Natural killer cell (primary cell): ENCODE measurements at regions not wholly inside any gene's neighbourhood (a gene's known extent, or its start where the extent isn't known, plus 50 kb on each side); places are given as distances from the start of the nearest gene placed in this dataset.

Source experiments
- ATAC-seq, 3 donors: fragments of 150-1000 bp in 2 of 3; fragments of 200-7000 bp in 1 of 3; cut with Tn5 transposase; 1 replicate in 1 of 3; 2 replicates in 2 of 3; pipeline ENCODE4 v1.10.0; 2021; ENCODE audit warnings: mild to moderate bottlenecking in 2 of 3, moderate library complexity in 2 of 3
- DNase-seq, 2 donors: peaks; one replicate each; pipeline versions ENCODE4 v3.0.0 to v3.0.0-alpha.2; 2013 to 2021; ENCODE audit warnings: mixed read lengths in 1 of 2
- H3K27ac ChIP-seq: one replicate; pipeline ENCODE4 v1.5.1; 2013; ENCODE audit warnings: mild to moderate bottlenecking, low read length
- H3K27me3 ChIP-seq: one replicate; pipeline ENCODE4 v1.6.1; 2013; ENCODE audit warnings: low read length; ENCODE audit not compliant: control insufficient read depth, insufficient read depth
- H3K36me3 ChIP-seq: one replicate; pipeline ENCODE4 v1.6.1; 2013; ENCODE audit warnings: low read length; ENCODE audit not compliant: control insufficient read depth, insufficient read depth
- H3K4me1 ChIP-seq: one replicate; pipeline ENCODE4 v1.6.1; 2013; ENCODE audit warnings: low read length; ENCODE audit not compliant: control insufficient read depth, insufficient read depth
- H3K4me3 ChIP-seq: one replicate; pipeline ENCODE4 v1.5.1; 2013; ENCODE audit warnings: low read length
- H3K9me3 ChIP-seq: one replicate; pipeline ENCODE4 v1.6.1; 2013; ENCODE audit warnings: low read length; ENCODE audit not compliant: control insufficient read depth, insufficient read depth
- H3K27ac Mint-ChIP-seq, 2 donors: one replicate each; pipeline ENCODE4 v1.8.0; 2022; ENCODE audit warnings: mild to moderate bottlenecking in 2 of 2, mixed read lengths in 2 of 2, moderate library complexity in 1 of 2
- H3K27me3 Mint-ChIP-seq, 2 donors: one replicate each; pipeline ENCODE4 v1.8.0; 2022; ENCODE audit warnings: low read depth in 2 of 2, mixed read lengths in 2 of 2
- H3K36me3 Mint-ChIP-seq: one replicate; pipeline ENCODE4 v1.8.0; 2022; ENCODE audit warnings: mixed read lengths
- H3K4me1 Mint-ChIP-seq, 2 donors: one replicate each; pipeline ENCODE4 v1.8.0; 2022; ENCODE audit warnings: mixed read lengths in 2 of 2
- H3K4me3 Mint-ChIP-seq: one replicate; pipeline ENCODE4 v1.8.0; 2022; ENCODE audit warnings: mild to moderate bottlenecking, moderate library complexity, mixed read lengths
- H3K9me3 Mint-ChIP-seq, 2 donors: one replicate each; pipeline ENCODE4 v1.8.0; 2022; ENCODE audit warnings: mixed read lengths in 2 of 2
- CTCF ChIP-seq: fragments of 200-600 bp; IDR thresholded peaks from one replicate; pipeline ENCODE4 v1.8.0; 2022; ENCODE audit warnings: antibody characterized with exemption
- WGBS: methylation state at CpG from one replicate; pipeline ENCODE4 v1.1.7; 2013; ENCODE audit warnings: missing lambda C conversion rate; ENCODE audit not compliant: insufficient coverage; 5-methylcytosine and 5-hydroxymethylcytosine counted together
- intact Hi-C: fragments of 100-400 bp; cut with micrococcal nuclease; formaldehyde crosslinking; loops from one replicate; pipeline ENCODE4 v1.14.2; 2022

GRCh38 chr13:105471673-105472072 lies 1063.8 kb downstream of the EFNB2 start:
- TF ChIP-seq CTCF: no peak
- DNase-seq: no peak
- Mint-ChIP-seq H3K27ac (no peak overlapping the region), H3K9me3 (peaks cover 0 to 3% of the 10 kb centered on the region in 2 donors), H3K4me3 (no peak overlapping the region), H3K4me1 (no peaks in the 10 kb centered on the region), H3K36me3 (no peaks in the 10 kb centered on the region), H3K27me3 (no peaks in the 10 kb centered on the region)
- H3K27ac ChIP-seq: no peak overlapping the region
- H3K4me1 ChIP-seq: no peaks in the 10 kb centered on the region
- no peaks in the 10 kb centered on the region for H3K9me3 ChIP-seq
- WGBS: 90% methylated on average over 3 of the region's 3 CpGs
- intact Hi-C loops: no loop called here
- no peaks in the 10 kb centered on the region for H3K36me3 ChIP-seq
- no peak overlapping the region for H3K4me3 ChIP-seq
- H3K27me3 ChIP-seq: no peaks in the 10 kb centered on the region
- ATAC-seq: no peak

- Histone ChIP-seq H3K9me3 (no peaks in the 10 kb centered on the region), H3K4me1 (no peaks in the 10 kb centered on the region), H3K4me3 (no peak overlapping the region), H3K27ac (no peak overlapping the region), H3K27me3 (no peaks in the 10 kb centered on the region), H3K36me3 (no peaks in the 10 kb centered on the region)
- TF ChIP-seq CTCF: no peak
- intact Hi-C loops: no loop called here
- H3K9me3 Mint-ChIP-seq: no peaks in the 10 kb centered on the region
- DNase-seq (no peak), ATAC-seq (no peak)
- WGBS: no CpG with 5 or more reads among the region's 1 CpG
- H3K27me3 Mint-ChIP-seq: no peaks in the 10 kb centered on the region
- no peaks in the 10 kb centered on the region for H3K4me1 Mint-ChIP-seq
- H3K27ac Mint-ChIP-seq: no peak overlapping the region
- H3K36me3 Mint-ChIP-seq: no peaks in the 10 kb centered on the region
- no peak overlapping the region for H3K4me3 Mint-ChIP-seq
Observed at GRCh38 chr13:105466376-105466775, 1069.1 kb downstream of the EFNB2 start.

GRCh38 chr13:105465745-105466144 lies 1069.7 kb downstream of the EFNB2 start, which contains the start of gene DAOA:
DAOA (plus strand) TSS chr13:105466045.
- Histone ChIP-seq H3K4me3 (no peak within 1 kb of the TSS), H3K27me3 (no peaks in the 10 kb centered on the region), H3K36me3 (no peaks in the 10 kb centered on the region), H3K4me1 (no peaks in the 10 kb centered on the region), H3K27ac (no peak within 1 kb of the TSS), H3K9me3 (no peaks in the 10 kb centered on the region)
- Mint-ChIP-seq H3K4me1 (no peaks in the 10 kb centered on the region), H3K27ac (no peak within 1 kb of the TSS), H3K4me3 (no peak within 1 kb of the TSS), H3K27me3 (no peaks in the 10 kb centered on the region), H3K36me3 (no peaks in the 10 kb centered on the region), H3K9me3 (no peaks in the 10 kb centered on the region)
- no peak for ATAC-seq
- no CpG with 5 or more reads among the region's 1 CpG for WGBS
- TF ChIP-seq CTCF: no peak
- intact Hi-C loops: no loop called here
- no peak for DNase-seq

GRCh38 chr13:105465251-105465650 lies 1070.2 kb downstream of the EFNB2 start:
- Mint-ChIP-seq H3K36me3 (no peaks in the 10 kb centered on the region), H3K9me3 (no peaks in the 10 kb centered on the region), H3K4me1 (no peaks in the 10 kb centered on the region), H3K27ac (no peak overlapping the region), H3K4me3 (no peak overlapping the region), H3K27me3 (no peaks in the 10 kb centered on the region)
- TF ChIP-seq CTCF: no peak
- no peak for ATAC-seq
- Histone ChIP-seq H3K4me1 (no peaks in the 10 kb centered on the region), H3K27ac (no peak overlapping the region), H3K36me3 (no peaks in the 10 kb centered on the region), H3K9me3 (no peaks in the 10 kb centered on the region), H3K4me3 (no peak overlapping the region), H3K27me3 (no peaks in the 10 kb centered on the region)
- intact Hi-C loops: no loop called here
- DNase-seq: no peak
